H1 (cell line): ENCODE measurements at regions not wholly inside any gene's neighbourhood (a gene's known extent, or its start where the extent isn't known, plus 50 kb on each side); places are given as distances from the start of the nearest gene placed in this dataset.

Experiments
- CHD7 ChIP-seq: fragments of 300-600 bp; sonication (generic); IDR thresholded peaks from 2 replicates; pipeline ENCODE4 v1.7.1; 2012; ENCODE audit warnings: low read length, moderate library complexity, mild to moderate bottlenecking, inconsistent platforms; ENCODE audit not compliant: insufficient replicate concordance

GRCh38 chr2:63751901-63752300, 89.8 kb upstream of the UGP2 start (continued):
- TF ChIP-seq CHD7 = no peak
